Uterus (tissue), 3 donors: ENCODE measurements at regions not wholly inside any gene's neighbourhood (a gene's known extent, or its start where the extent isn't known, plus 50 kb on each side); places are given as distances from the start of the nearest gene placed in this dataset.

Source experiments
- DNase-seq, 2 donors: peaks; one replicate each; pipeline ENCODE4 v3.0.0-alpha.2; 2019 to 2020
- H3K27ac ChIP-seq, 2 donors: fragments of 200-600 bp; sonication (generic); 1 replicate in 1 of 2; 2 replicates in 1 of 2; pipeline ENCODE4 v1.5.1; 2016 to 2018
- H3K27me3 ChIP-seq, 2 donors: fragments of 200-600 bp; sonication (generic); one replicate each; pipeline ENCODE4 v1.5.1; 2018 to 2019; ENCODE audit warnings: control low read depth in 1 of 2
- H3K36me3 ChIP-seq, 2 donors: fragments of 200-600 bp; sonication (generic); one replicate each; pipeline ENCODE4 v1.5.1; 2019; ENCODE audit warnings: control low read depth in 1 of 2
- H3K4me1 ChIP-seq, 2 donors: fragments of 200-600 bp; sonication (generic); one replicate each; pipeline ENCODE4 v1.5.1; 2018 to 2019; ENCODE audit warnings: control low read depth in 1 of 2
- H3K4me3 ChIP-seq, 2 donors: fragments of 200-600 bp; sonication (generic); 1 replicate in 1 of 2; 2 replicates in 1 of 2; pipeline ENCODE4 v1.5.1; 2018 to 2019; ENCODE audit warnings: mild to moderate bottlenecking in 1 of 2
- H3K9me3 ChIP-seq, 2 donors: fragments of 200-600 bp; sonication (generic); one replicate each; pipeline ENCODE4 v1.5.1; 2019; ENCODE audit warnings: control low read depth in 1 of 2
- POLR2A ChIP-seq, 2 donors: fragments of 450-650 bp; IDR thresholded peaks; one replicate each; pipeline ENCODE4 v1.6.1; 2016; ENCODE audit warnings: antibody characterized with exemption in 2 of 2, mild to moderate bottlenecking in 1 of 2, moderate library complexity in 1 of 2
- intact Hi-C: fragments of 100-400 bp; cut with DNase I; formaldehyde crosslinking; loops from one replicate; pipeline ENCODE4 v1.15.1; 2023; ENCODE audit warnings: low total_unique reads
- TF ChIP-seq, protein P1 (sequence below), 4 experiments: fragments of 200-600 bp in 2 of 4; fragments of 450-650 bp in 2 of 4; sonication (generic) in 2 of 4; IDR thresholded peaks; one replicate each; pipeline ENCODE4 v1.5.1; 2016 to 2019; ENCODE audit warnings: antibody characterized with exemption in 4 of 4, mild to moderate bottlenecking in 2 of 4, moderate library complexity in 1 of 4
- donor health status: DM: yes; HTN: yes; CAD: no.

DNA sequence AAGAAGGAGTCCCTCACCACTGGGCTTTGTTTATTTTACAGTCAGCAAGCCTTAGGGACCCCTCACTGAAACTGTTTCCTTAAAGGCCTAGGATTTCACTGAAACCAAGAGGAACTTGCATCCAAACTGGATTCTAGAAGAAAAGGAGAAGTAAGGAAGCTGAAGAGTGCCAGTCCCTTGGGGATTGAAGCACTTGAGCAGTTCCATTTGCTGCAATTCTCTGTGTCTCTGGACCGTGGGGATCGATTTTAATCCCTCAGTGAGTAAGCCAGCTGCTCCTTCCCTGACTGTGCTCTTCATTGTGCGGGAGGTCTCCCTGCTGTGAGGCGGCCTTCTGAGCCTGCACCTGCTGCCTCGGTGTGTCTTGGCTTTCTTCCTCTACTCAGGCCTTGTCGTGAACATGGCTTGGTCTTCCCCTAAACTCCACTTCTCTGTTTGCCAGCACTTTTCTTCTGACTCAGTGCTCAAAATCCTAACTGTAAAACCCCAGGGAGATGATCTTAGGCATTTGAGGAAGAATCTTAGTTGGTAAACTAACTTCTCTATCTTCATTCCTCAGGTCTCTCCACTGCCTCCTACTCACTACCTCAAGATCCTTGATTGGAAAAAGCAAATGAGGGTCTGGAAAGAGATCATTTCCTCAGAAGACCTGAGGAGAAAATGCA is 132.6 kb downstream of the SLC38A6 start:
- H3K27ac ChIP-seq, result no peak overlapping the region
- H3K36me3 ChIP-seq, result no peaks in the 10 kb centered on the region
- TF ChIP-seq, protein P1, sequence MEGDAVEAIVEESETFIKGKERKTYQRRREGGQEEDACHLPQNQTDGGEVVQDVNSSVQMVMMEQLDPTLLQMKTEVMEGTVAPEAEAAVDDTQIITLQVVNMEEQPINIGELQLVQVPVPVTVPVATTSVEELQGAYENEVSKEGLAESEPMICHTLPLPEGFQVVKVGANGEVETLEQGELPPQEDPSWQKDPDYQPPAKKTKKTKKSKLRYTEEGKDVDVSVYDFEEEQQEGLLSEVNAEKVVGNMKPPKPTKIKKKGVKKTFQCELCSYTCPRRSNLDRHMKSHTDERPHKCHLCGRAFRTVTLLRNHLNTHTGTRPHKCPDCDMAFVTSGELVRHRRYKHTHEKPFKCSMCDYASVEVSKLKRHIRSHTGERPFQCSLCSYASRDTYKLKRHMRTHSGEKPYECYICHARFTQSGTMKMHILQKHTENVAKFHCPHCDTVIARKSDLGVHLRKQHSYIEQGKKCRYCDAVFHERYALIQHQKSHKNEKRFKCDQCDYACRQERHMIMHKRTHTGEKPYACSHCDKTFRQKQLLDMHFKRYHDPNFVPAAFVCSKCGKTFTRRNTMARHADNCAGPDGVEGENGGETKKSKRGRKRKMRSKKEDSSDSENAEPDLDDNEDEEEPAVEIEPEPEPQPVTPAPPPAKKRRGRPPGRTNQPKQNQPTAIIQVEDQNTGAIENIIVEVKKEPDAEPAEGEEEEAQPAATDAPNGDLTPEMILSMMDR (IDR thresholded peaks at IDR 0.05), result no peak
- TF ChIP-seq POLR2A (IDR thresholded peaks at IDR 0.05), result no peak
- H3K4me1 ChIP-seq, result no peaks in the 10 kb centered on the region
- intact Hi-C loops, result no loop called here
- H3K9me3 ChIP-seq, result no peaks in the 10 kb centered on the region
- H3K4me3 ChIP-seq, result no peak overlapping the region
- no peaks in the 10 kb centered on the region for H3K27me3 ChIP-seq
- DNase-seq, result no peak

DNA sequence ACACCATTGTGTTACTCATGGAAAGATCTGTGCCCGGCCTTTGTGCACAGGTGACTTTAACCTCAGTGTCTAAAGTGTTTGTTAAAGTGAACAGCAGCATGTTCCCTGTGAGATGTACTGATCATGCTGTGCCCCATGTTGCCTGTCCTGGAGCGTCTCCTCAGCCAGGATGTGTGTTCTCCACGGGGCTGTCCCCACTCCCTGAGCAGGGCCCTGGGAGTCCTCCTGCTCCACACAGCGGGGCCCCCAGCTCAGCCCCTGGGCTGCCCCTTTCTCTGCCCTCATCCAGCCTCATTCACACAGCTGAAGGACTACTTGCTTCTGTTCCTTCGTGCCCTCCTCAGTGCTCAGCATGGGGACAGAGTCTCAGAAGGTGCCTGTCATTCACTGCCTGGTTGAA is 131.5 kb downstream of the SLC38A6 start:
- Histone ChIP-seq H3K9me3 (no peaks in the 10 kb centered on the region), H3K36me3 (no peaks in the 10 kb centered on the region), H3K27me3 (no peaks in the 10 kb centered on the region), H3K27ac (no peak overlapping the region), H3K4me3 (no peak overlapping the region), H3K4me1 (no peaks in the 10 kb centered on the region)
- intact Hi-C loops, result no loop called here
- TF ChIP-seq, protein P1 (IDR thresholded peaks at IDR 0.05), result no peak
- TF ChIP-seq POLR2A (IDR thresholded peaks at IDR 0.05), result no peak
- no peak for DNase-seq

DNA sequence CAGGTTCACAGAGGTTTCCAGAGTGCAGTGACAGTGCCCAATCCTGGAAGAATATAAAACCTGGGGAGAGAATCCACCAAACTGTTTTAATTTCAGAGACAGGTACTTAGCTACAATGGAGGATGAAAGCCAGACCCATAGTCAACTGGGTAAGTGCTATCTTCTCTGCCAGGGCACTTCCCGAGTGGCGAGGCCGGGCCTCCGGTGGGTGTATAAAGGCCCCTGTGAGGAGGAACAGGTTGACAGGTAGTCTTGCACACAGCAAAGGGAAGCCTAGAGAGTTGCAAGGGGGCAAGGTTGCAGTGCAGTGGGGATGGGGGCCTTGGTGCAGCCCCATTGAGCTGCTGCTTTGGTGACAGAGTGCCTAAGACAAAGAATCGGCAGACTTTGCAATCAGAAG is 130.7 kb downstream of the SLC38A6 start:
- Histone ChIP-seq H3K9me3 (no peaks in the 10 kb centered on the region), H3K27me3 (no peaks in the 10 kb centered on the region), H3K4me1 (no peaks in the 10 kb centered on the region), H3K36me3 (no peaks in the 10 kb centered on the region), H3K4me3 (no peak overlapping the region), H3K27ac (no peak overlapping the region)
- no peak for TF ChIP-seq POLR2A (IDR thresholded peaks at IDR 0.05)
- TF ChIP-seq, protein P1 (IDR thresholded peaks at IDR 0.05), result no peak
- DNase-seq, result no peak
- intact Hi-C loops, result no loop called here

DNA sequence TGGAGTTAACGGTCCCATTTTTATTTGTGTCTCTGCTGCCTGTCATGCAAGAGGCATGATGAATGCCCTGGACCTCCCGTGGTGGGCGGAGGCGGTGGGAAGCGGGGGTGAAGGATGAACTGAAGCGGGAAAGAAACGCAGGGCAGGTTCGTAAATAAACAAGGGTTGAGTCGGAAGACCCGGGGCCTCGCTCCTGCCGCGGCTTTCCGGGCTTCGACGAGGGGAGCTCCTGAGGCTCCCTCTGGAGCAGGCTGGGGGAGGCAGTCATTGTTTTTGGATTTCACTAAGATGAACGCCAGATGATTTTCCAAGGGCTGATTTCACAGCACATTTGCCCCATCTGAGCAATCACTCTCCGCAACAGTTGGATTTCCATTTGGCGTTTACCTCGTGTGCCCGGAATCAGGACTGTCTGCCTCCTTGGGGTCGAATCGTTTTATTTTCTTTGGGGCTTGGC is 130.2 kb downstream of the SLC38A6 start:
- no peaks in the 10 kb centered on the region for H3K36me3 ChIP-seq

More for the DNA sequence above, 130.2 kb downstream of the SLC38A6 start:
- Histone ChIP-seq H3K27ac (no peak overlapping the region), H3K4me3 (no peak overlapping the region), H3K27me3 (no peaks in the 10 kb centered on the region), H3K4me1 (no peaks in the 10 kb centered on the region), H3K9me3 (no peaks in the 10 kb centered on the region)
- intact Hi-C loops, result no loop called here
- TF ChIP-seq, protein P1 (IDR thresholded peaks at IDR 0.05), result no peak
- TF ChIP-seq POLR2A (IDR thresholded peaks at IDR 0.05), result no peak
- no peak for DNase-seq
